ENCODE measurements at regions not wholly inside any gene's neighbourhood (a gene's known extent, or its start where the extent isn't known, plus 50 kb on each side); places are given as distances from the start of the nearest gene placed in this dataset.

GRCh38 chr15:100769975-100770340, 109.7 kb upstream of the ALDH1A3 start:
- H3K27me3 ChIP-seq (replicated peaks; ENCODE audit: insufficient read depth, low read depth, low read length, poor library complexity), result no peaks in the 10 kb centered on the region
- no peaks in the 10 kb centered on the region for H3K9me3 ChIP-seq (ENCODE audit: low read depth, low read length, poor library complexity, severe bottlenecking)
- DNase-seq (ENCODE audit: low spot score), result no peak
- no peak overlapping the region for H3K4me3 ChIP-seq (ENCODE audit: low read depth, low read length, poor library complexity, severe bottlenecking)
- intact Hi-C loops (cut with micrococcal nuclease; ENCODE audit: unreplicated experiment), result no loop called here
- BruUV-seq (replicated peaks), result no TSS peak
- no peak overlapping the region for H3K27ac ChIP-seq (ENCODE audit: low read depth, low read length, poor library complexity, severe bottlenecking)
- no peaks in the 10 kb centered on the region for H3K4me1 ChIP-seq (ENCODE audit: insufficient read depth, low read length, poor library complexity, severe bottlenecking)
- ChIA-PET CTCF (no interaction called here), POLR2A (ENCODE audit: low non-redundant PET) (no interaction called here)
- no peaks in the 10 kb centered on the region for H3K36me3 ChIP-seq (ENCODE audit: insufficient read depth, low read length, poor library complexity, severe bottlenecking)
- TF ChIP-seq, protein P1, sequence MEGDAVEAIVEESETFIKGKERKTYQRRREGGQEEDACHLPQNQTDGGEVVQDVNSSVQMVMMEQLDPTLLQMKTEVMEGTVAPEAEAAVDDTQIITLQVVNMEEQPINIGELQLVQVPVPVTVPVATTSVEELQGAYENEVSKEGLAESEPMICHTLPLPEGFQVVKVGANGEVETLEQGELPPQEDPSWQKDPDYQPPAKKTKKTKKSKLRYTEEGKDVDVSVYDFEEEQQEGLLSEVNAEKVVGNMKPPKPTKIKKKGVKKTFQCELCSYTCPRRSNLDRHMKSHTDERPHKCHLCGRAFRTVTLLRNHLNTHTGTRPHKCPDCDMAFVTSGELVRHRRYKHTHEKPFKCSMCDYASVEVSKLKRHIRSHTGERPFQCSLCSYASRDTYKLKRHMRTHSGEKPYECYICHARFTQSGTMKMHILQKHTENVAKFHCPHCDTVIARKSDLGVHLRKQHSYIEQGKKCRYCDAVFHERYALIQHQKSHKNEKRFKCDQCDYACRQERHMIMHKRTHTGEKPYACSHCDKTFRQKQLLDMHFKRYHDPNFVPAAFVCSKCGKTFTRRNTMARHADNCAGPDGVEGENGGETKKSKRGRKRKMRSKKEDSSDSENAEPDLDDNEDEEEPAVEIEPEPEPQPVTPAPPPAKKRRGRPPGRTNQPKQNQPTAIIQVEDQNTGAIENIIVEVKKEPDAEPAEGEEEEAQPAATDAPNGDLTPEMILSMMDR (conservative IDR thresholded peaks at IDR 0.05; ENCODE audit: low read depth, low read length), result no peak
- TF ChIP-seq EZH2 (IDR thresholded peaks at IDR 0.05; ENCODE audit: borderline replicate concordance, low read depth, low read length, poor library complexity, severe bottlenecking), result no peak

DNA sequence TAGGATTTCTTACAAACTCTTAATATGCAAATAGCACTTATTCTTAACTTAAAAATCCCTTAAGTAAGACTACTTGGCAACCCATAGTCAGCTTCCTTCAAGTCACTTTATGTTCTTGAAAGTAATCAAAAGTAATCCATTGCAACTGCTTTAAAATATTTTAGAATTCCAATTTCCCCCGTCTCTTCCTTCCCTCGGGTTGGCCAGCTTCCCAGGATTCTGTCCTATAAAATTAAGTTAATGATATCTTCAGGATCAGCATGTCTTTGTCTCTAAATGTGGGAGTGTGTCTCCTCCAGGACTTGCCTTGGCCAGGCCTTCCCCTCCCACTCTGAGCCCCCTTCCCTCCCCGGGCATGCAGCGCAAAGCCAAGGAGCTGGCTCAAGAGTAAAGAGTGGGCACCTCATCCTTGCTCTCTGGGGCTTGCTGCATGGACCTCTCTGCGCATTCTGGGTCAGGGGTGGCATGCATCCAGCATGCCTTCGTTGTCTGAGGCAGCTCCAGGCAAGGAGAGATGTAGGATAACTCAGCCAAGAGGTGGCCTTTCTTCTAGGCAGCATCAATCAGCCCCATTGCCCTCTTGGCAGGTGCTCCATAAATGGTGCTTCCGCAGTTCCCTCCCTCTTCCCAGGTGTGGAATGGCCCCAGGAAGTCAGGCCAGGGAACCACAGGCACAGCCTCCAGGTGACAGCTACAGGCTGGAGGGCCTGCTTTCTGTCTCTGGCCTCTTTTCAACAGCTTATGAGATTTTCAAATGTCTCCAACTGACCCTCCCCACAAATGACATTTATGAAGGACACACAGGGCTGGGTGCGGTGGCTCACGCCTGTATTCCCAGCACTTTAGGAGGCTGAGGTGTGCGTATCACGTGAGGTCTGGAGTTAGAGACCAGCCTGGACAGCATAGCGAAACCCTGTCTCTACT, 108.7 kb upstream of the ALDH1A3 start:
- CTCF ChIA-PET, result no interaction called here
- H3K27ac ChIP-seq (ENCODE audit: low read depth, low read length, poor library complexity, severe bottlenecking), result no peak overlapping the region
- H3K9me3 ChIP-seq (ENCODE audit: low read depth, low read length, poor library complexity, severe bottlenecking), result no peaks in the 10 kb centered on the region
- no peaks in the 10 kb centered on the region for H3K27me3 ChIP-seq (replicated peaks; ENCODE audit: insufficient read depth, low read depth, low read length, poor library complexity)
- DNase-seq (ENCODE audit: low spot score), result no peak
- POLR2A ChIA-PET (ENCODE audit: low non-redundant PET), result no interaction called here
- BruUV-seq (replicated peaks), result no TSS peak
- H3K4me3 ChIP-seq (ENCODE audit: low read depth, low read length, poor library complexity, severe bottlenecking), result no peak overlapping the region
- TF ChIP-seq, protein P1 (conservative IDR thresholded peaks at IDR 0.05; ENCODE audit: low read depth, low read length), result no peak
- TF ChIP-seq EZH2 (IDR thresholded peaks at IDR 0.05; ENCODE audit: borderline replicate concordance, low read depth, low read length, poor library complexity, severe bottlenecking), result no peak
- intact Hi-C loops (cut with micrococcal nuclease; ENCODE audit: unreplicated experiment), result no loop called here
- no peaks in the 10 kb centered on the region for H3K4me1 ChIP-seq (ENCODE audit: insufficient read depth, low read length, poor library complexity, severe bottlenecking)
- H3K36me3 ChIP-seq (ENCODE audit: insufficient read depth, low read length, poor library complexity, severe bottlenecking), result no peaks in the 10 kb centered on the region

- Histone ChIP-seq H3K27me3 (replicated peaks; ENCODE audit: insufficient read depth, low read depth, low read length, poor library complexity) (no peaks in the 10 kb centered on the region), H3K9me3 (ENCODE audit: low read depth, low read length, poor library complexity, severe bottlenecking) (no peaks in the 10 kb centered on the region), H3K4me1 (ENCODE audit: insufficient read depth, low read length, poor library complexity, severe bottlenecking) (no peaks in the 10 kb centered on the region), H3K36me3 (ENCODE audit: insufficient read depth, low read length, poor library complexity, severe bottlenecking) (no peaks in the 10 kb centered on the region), H3K27ac (ENCODE audit: low read depth, low read length, poor library complexity, severe bottlenecking) (no peak overlapping the region), H3K4me3 (ENCODE audit: low read depth, low read length, poor library complexity, severe bottlenecking) (no peak overlapping the region)
- BruUV-seq (replicated peaks), result no TSS peak
- POLR2A ChIA-PET (ENCODE audit: low non-redundant PET), result no interaction called here
- TF ChIP-seq, protein P1 (conservative IDR thresholded peaks at IDR 0.05; ENCODE audit: low read depth, low read length), result no peak
- DNase-seq (ENCODE audit: low spot score), result no peak
- intact Hi-C loops (cut with micrococcal nuclease; ENCODE audit: unreplicated experiment), result no loop called here
- CTCF ChIA-PET, result no interaction called here
These were observed 107.9 kb upstream of the ALDH1A3 start for GRCh38 chr15:100771746-100772145.
